ENCODE measurements at regions not wholly inside any gene's neighbourhood (a gene's known extent, or its start where the extent isn't known, plus 50 kb on each side); places are given as distances from the start of the nearest gene placed in this dataset.

GRCh38 chrX:16042980-16043379 is 80.4 kb upstream of the GRPR start:
- no peak overlapping the region for H3K27ac ChIP-seq (ENCODE audit: insufficient read depth, low read depth, low read length)
- dilution Hi-C loops (cut with MboI; ENCODE audit: extremely low pct_ligation_motif_present, low sequenced_read_pairs): no loop called here
- H2AFZ ChIP-seq (ENCODE audit: low read depth, low read length): no peak overlapping the region
- ChIA-PET CTCF (no interaction called here), POLR2A (no interaction called here)
- no peaks in the 10 kb centered on the region for H3K79me2 ChIP-seq (ENCODE audit: control insufficient read depth, insufficient read depth, low read length)
- FAIRE-seq (no peak), DNase-seq (ENCODE audit: low read depth, low spot score) (no peak)
- intact Hi-C loops (cut with micrococcal nuclease): no loop called here
- H3K9me1 ChIP-seq (replicated peaks; ENCODE audit: control insufficient read depth, extremely low read depth, insufficient read depth, low read length): no peaks in the 10 kb centered on the region
- TF ChIP-seq POLR2AphosphoS5 (IDR thresholded peaks at IDR 0.05; ENCODE audit: insufficient read depth, low read depth, low read length) (no peak), GATA2 (IDR thresholded peaks at IDR 0.05; ENCODE audit: insufficient read depth, insufficient read length, low read depth, low read length) (no peak), CTCF (IDR thresholded peaks at IDR 0.05; ENCODE audit: extremely low read depth in 1 of 2, insufficient read depth in 1 of 2, low read depth in 1 of 2, low read length in 2 of 2) (no peak), FOS (IDR thresholded peaks at IDR 0.05; ENCODE audit: borderline replicate concordance, insufficient read depth, low read length) (no peak), MYC (IDR thresholded peaks at IDR 0.05; ENCODE audit: low read depth, low read length) (no peak), MAX (IDR thresholded peaks at IDR 0.05; ENCODE audit: insufficient read depth, insufficient read length) (no peak), EZH2 (IDR thresholded peaks at IDR 0.05; ENCODE audit: borderline replicate concordance, low read depth, low read length, severe bottlenecking) (no peak), POLR2A (IDR thresholded peaks at IDR 0.05; ENCODE audit: low read depth, low read length) (no peak), JUN (IDR thresholded peaks at IDR 0.05; ENCODE audit: borderline replicate concordance, insufficient read depth, insufficient read length, low read depth) (no peak)
- H3K4me1 ChIP-seq (ENCODE audit: control insufficient read depth, extremely low read depth, insufficient read depth, low read length): no peaks in the 10 kb centered on the region
- no TSS peak for BruUV-seq (replicated peaks)
- H3K4me2 ChIP-seq (ENCODE audit: insufficient read depth, low read length): no peak overlapping the region
- no peaks in the 10 kb centered on the region for H4K20me1 ChIP-seq (replicated peaks; ENCODE audit: control insufficient read depth, extremely low read depth, insufficient read depth, low read length)
- H3K9me3 ChIP-seq (replicated peaks; ENCODE audit: control insufficient read depth, insufficient read depth, low read length): no peaks in the 10 kb centered on the region
- no peak overlapping the region for H3K9ac ChIP-seq (replicated peaks; ENCODE audit: extremely low read depth, insufficient read depth, low read length)
- peaks cover 0 to 1% of the 10 kb centered on the region in 2 experiments for H3K27me3 ChIP-seq (ENCODE audit: control insufficient read depth in 2 of 2, insufficient read depth in 2 of 2, low read length in 2 of 2)
- no peak overlapping the region for H3K4me3 ChIP-seq (replicated peaks in 1 of 3; ENCODE audit: insufficient read depth in 1 of 3, low read depth in 1 of 3, low read length in 3 of 3)
- no peaks in the 10 kb centered on the region for H3K36me3 ChIP-seq (ENCODE audit: control insufficient read depth in 2 of 2, extremely low read depth in 1 of 2, insufficient read depth in 2 of 2, low read length in 2 of 2)
